NCI-H2029 (cell line): ENCODE measurements at regions not wholly inside any gene's neighbourhood (a gene's known extent, or its start where the extent isn't known, plus 50 kb on each side); places are given as distances from the start of the nearest gene placed in this dataset.
A peak's percentile ranks its signal among the peaks of the same experiment; 100 is the strongest.

Experiments used
- DNase-seq: peaks from one replicate; lab custom pipeline; 2025; lab: John Stamatoyannopoulos, UW

- no peak for DNase-seq
Measured at GRCh38 chr21:16305686-16306085, 575.9 kb downstream of the USP25 start.

GRCh38 chr21:16307256-16307655, 577.5 kb downstream of the USP25 start:
- no peak for DNase-seq

GRCh38 chr21:16308269-16308668, 578.5 kb downstream of the USP25 start:
- no peak for DNase-seq

- DNase-seq: no peak
Measured at GRCh38 chr21:16309250-16309971, 579.6 kb downstream of the USP25 start.

- no peak for DNase-seq
Measured at GRCh38 chr21:16310176-16310575, 580.4 kb downstream of the USP25 start.

- DNase-seq: no peak
Measured at GRCh38 chr21:16311229-16311628, 581.4 kb downstream of the USP25 start.

GRCh38 chr21:16312321-16312720, 582.5 kb downstream of the USP25 start:
- no peak for DNase-seq

GRCh38 chr21:16315223-16315622, 585.4 kb downstream of the USP25 start:
- no peak for DNase-seq

- no peak for DNase-seq
Measured at GRCh38 chr21:16318651-16319300, 589.0 kb downstream of the USP25 start.

- DNase-seq: no peak
Measured at GRCh38 chr21:16320110-16320509, 590.3 kb downstream of the USP25 start.

GRCh38 chr21:16322454-16322853, 592.7 kb downstream of the USP25 start:
- DNase-seq: no peak

GRCh38 chr21:16323596-16323995, 593.8 kb downstream of the USP25 start:
- DNase-seq: no peak

GRCh38 chr21:16324630-16325029, 594.8 kb downstream of the USP25 start:
- DNase-seq: no peak

GRCh38 chr21:16330082-16330907, 600.5 kb downstream of the USP25 start:
- peak; percentile 73 for DNase-seq

GRCh38 chr21:16330908-16331268, 601.1 kb downstream of the USP25 start:
- DNase-seq: no peak

GRCh38 chr21:16337266-16337665, 607.5 kb downstream of the USP25 start:
- no peak for DNase-seq

- DNase-seq: no peak
Measured at GRCh38 chr21:16342932-16343331, 613.1 kb downstream of the USP25 start.

- no peak for DNase-seq
Measured at GRCh38 chr21:16343776-16344175, 614.0 kb downstream of the USP25 start.

- DNase-seq: no peak
Measured at GRCh38 chr21:16345757-16346156, 616.0 kb downstream of the USP25 start.

- DNase-seq: no peak
Measured at GRCh38 chr21:16347223-16347622, 617.4 kb downstream of the USP25 start.

GRCh38 chr21:16353764-16354163, 624.0 kb downstream of the USP25 start:
- no peak for DNase-seq

GRCh38 chr21:16357994-16358393, 628.2 kb downstream of the USP25 start:
- no peak for DNase-seq

GRCh38 chr21:16358784-16359183, 629.0 kb downstream of the USP25 start:
- no peak for DNase-seq
